ENCODE measurements at regions not wholly inside any gene's neighbourhood (a gene's known extent, or its start where the extent isn't known, plus 50 kb on each side); places are given as distances from the start of the nearest gene placed in this dataset.

DNA sequence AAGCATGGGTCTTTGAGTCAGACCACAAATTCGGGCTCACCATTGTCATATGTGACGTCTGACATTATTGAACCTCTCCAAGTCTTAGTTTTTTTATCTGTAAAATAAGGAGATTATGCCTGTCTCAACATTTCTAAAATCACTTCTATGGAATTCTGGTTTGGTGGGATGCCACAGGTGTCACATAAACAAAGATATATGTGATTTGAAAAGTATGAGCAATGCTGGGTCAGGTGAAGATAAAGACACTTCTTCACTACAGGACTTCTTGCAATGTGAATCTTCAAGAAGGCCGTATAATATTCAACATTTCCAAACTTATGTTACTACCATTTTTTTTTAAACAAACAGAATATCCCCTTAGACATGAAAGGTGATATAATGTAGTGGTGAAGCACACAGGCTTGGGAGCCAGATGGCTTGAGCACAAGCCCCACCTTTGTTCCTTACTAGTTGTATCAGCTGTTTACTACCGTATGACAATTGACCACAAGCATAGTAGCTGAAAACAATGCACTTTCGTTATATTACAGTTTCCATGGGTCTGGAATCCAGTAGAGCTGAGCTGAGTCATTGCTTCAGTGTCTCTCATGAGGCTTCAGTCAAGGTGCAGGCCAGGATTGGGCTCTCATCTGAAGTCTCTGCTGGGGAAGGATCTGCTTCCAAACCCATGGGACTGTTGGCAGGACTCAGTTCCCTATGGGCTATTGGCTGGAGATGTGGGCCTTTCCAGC lies 87.7 kb downstream of the UTP18 start:
- Histone ChIP-seq H3K4me1 (ENCODE audit: control insufficient read depth in 5 of 5, insufficient read depth in 5 of 5, low read length in 5 of 5) (peaks cover 0 to 18% (median 0%) of the 10 kb centered on the region in 5 donors), H3K27ac (ENCODE audit: low read depth in 1 of 2, low read length in 1 of 2) (no peak overlapping the region), H3K27me3 (ENCODE audit: control insufficient read depth in 3 of 3, insufficient read depth in 3 of 3, low read length in 2 of 3) (no peaks in the 10 kb centered on the region), H3K9ac (ENCODE audit: insufficient read depth in 1 of 2, low read length in 2 of 2) (no peak overlapping the region), H3K9me3 (ENCODE audit: control insufficient read depth in 4 of 4, insufficient read depth in 3 of 4, low read length in 3 of 4) (peaks cover 0 to 1% (median 0%) of the 10 kb centered on the region in 4 donors), H3K36me3 (ENCODE audit: control insufficient read depth in 4 of 4, insufficient read depth in 4 of 4, low read length in 4 of 4) (no peaks in the 10 kb centered on the region), H3K4me3 (no peak overlapping the region)
- ATAC-seq (ENCODE audit: insufficient read depth, low FRiP score) = no peak
- TF ChIP-seq, protein P1, sequence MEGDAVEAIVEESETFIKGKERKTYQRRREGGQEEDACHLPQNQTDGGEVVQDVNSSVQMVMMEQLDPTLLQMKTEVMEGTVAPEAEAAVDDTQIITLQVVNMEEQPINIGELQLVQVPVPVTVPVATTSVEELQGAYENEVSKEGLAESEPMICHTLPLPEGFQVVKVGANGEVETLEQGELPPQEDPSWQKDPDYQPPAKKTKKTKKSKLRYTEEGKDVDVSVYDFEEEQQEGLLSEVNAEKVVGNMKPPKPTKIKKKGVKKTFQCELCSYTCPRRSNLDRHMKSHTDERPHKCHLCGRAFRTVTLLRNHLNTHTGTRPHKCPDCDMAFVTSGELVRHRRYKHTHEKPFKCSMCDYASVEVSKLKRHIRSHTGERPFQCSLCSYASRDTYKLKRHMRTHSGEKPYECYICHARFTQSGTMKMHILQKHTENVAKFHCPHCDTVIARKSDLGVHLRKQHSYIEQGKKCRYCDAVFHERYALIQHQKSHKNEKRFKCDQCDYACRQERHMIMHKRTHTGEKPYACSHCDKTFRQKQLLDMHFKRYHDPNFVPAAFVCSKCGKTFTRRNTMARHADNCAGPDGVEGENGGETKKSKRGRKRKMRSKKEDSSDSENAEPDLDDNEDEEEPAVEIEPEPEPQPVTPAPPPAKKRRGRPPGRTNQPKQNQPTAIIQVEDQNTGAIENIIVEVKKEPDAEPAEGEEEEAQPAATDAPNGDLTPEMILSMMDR (IDR thresholded peaks at IDR 0.05; ENCODE audit: control extremely low read depth, extremely low read depth) = no peak
- 86 to 87% methylated on average over 5 of the region's 5 CpGs for WGBS, 2 donors
- DNase-seq = no peak

DNA sequence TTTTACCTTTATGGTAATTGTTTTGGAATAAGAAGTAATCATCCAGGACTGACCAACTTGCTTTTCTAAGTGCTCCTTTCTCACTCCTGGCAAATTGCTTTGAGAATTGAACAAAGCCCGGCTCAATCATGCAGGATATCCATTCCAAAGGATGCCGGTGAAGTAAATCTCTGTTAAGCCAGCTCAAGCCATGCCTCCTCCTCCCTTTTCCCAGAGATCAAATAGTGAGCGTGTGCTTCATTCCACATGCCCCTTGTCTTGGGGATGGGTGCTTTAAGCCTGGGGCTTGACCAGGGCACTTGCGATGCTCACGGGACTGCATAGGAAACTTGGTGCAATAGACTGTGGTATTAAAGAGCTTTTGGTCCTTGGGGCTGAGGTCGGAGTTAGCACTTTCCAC lies 90.7 kb downstream of the UTP18 start:
- 86 to 90% methylated on average over 6 of the region's 6 CpGs for WGBS, 2 donors
- ATAC-seq (ENCODE audit: insufficient read depth, low FRiP score) (no peak), DNase-seq (no peak)
- Histone ChIP-seq H3K27ac (ENCODE audit: low read depth in 1 of 2, low read length in 1 of 2) (no peak overlapping the region), H3K27me3 (ENCODE audit: control insufficient read depth in 3 of 3, insufficient read depth in 3 of 3, low read length in 2 of 3) (no peaks in the 10 kb centered on the region), H3K4me1 (ENCODE audit: control insufficient read depth in 5 of 5, insufficient read depth in 5 of 5, low read length in 5 of 5) (peaks cover 0 to 38% (median 3%) of the 10 kb centered on the region in 5 donors), H3K9ac (ENCODE audit: insufficient read depth in 1 of 2, low read length in 2 of 2) (no peak overlapping the region), H3K9me3 (ENCODE audit: control insufficient read depth in 4 of 4, insufficient read depth in 3 of 4, low read length in 3 of 4) (peaks cover 0 to 1% (median 0%) of the 10 kb centered on the region in 4 donors), H3K36me3 (ENCODE audit: control insufficient read depth in 4 of 4, insufficient read depth in 4 of 4, low read length in 4 of 4) (no peaks in the 10 kb centered on the region), H3K4me3 (no peak overlapping the region)
- TF ChIP-seq, protein P1 (IDR thresholded peaks at IDR 0.05; ENCODE audit: control extremely low read depth, extremely low read depth) = no peak

DNA sequence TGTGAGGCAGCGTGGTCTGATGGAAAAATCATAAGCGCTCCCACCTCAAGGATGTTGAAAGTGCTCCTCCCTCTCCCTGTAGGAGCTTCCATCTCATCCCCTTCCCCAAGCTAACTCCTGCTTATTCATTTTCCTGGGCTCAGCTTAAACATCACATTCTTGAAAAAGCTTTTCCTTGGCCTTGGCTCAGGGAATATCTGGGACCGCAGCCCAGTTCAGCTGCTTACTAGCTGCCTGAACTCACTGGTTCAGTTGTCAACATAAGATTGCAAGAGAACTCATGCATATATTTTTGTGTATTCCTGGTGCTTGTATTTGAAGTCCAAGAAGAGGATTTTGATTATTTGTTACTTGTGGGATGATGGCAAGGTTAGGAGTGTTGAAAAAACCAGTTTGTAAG lies 91.5 kb downstream of the UTP18 start:
- peak; percentile 89 to 98 (median 93) for DNase-seq
- no peak for ATAC-seq (ENCODE audit: insufficient read depth, low FRiP score)

More for the DNA sequence above, 91.5 kb downstream of the UTP18 start:
- WGBS, 2 donors = 69 to 77% methylated on average over 3 of the region's 3 CpGs
- H3K9me3 ChIP-seq (ENCODE audit: control insufficient read depth in 4 of 4, insufficient read depth in 3 of 4, low read length in 3 of 4) = peaks cover 0 to 1% (median 0%) of the 10 kb centered on the region in 4 donors
- peaks cover 0 to 38% (median 3%) of the 10 kb centered on the region in 5 donors for H3K4me1 ChIP-seq (ENCODE audit: control insufficient read depth in 5 of 5, insufficient read depth in 5 of 5, low read length in 5 of 5)
- H3K9ac ChIP-seq (ENCODE audit: insufficient read depth in 1 of 2, low read length in 2 of 2) = no peak overlapping the region
- H3K4me3 ChIP-seq = no peak overlapping the region
- TF ChIP-seq, protein P1 (IDR thresholded peaks at IDR 0.05; ENCODE audit: control extremely low read depth, extremely low read depth) = no peak
- H3K36me3 ChIP-seq (ENCODE audit: control insufficient read depth in 4 of 4, insufficient read depth in 4 of 4, low read length in 4 of 4) = no peaks in the 10 kb centered on the region
- no peak overlapping the region for H3K27ac ChIP-seq (ENCODE audit: low read depth in 1 of 2, low read length in 1 of 2)
- no peaks in the 10 kb centered on the region for H3K27me3 ChIP-seq (ENCODE audit: control insufficient read depth in 3 of 3, insufficient read depth in 3 of 3, low read length in 2 of 3)

Data from lung (tissue), 11 donors.